ENCODE measurements at regions not wholly inside any gene's neighbourhood (a gene's known extent, or its start where the extent isn't known, plus 50 kb on each side); places are given as distances from the start of the nearest gene placed in this dataset.

DNA sequence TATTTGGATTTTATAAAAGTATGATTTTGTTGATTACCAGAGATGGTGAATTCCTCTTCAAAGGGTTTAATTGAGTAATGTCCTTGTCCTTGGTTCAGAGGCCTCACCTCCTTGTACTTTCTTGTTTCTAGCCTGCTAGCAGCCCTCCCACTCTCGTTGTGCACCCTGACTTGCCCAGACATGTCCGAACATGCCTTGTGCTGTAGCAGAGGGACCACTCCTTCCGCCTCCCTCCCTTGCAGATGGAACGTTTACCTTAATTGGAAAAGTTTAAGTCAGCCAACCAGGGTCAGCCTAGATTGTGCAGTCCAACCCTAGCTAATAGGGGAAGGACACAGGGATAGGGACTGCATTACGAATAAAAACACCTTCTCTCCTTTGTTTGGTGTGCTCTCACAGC lies 406.9 kb upstream of the NMUR2 start:
- no peaks in the 10 kb centered on the region for H3K9me3 ChIP-seq (ENCODE audit: control insufficient read depth, insufficient read depth, low read depth, low read length)
- H3K27ac ChIP-seq (ENCODE audit: extremely low read depth, low read depth, low read length) = no peak overlapping the region
- H3K36me3 ChIP-seq (ENCODE audit: control insufficient read depth in 2 of 2, insufficient read depth in 1 of 2, low read length in 2 of 2) = no peaks in the 10 kb centered on the region
- POLR2A ChIA-PET = no interaction called here
- CTCF ChIA-PET = no interaction called here
- no peak for TF ChIP-seq ZNF785 (tag by site-specific recombination; IDR thresholded peaks at IDR 0.05)
- peak; percentile 30; the same call in 1 of the 2 replicates for TF ChIP-seq ZNF133 (tag by site-specific recombination; IDR thresholded peaks at IDR 0.05)
- TF ChIP-seq ZNF791 (tag by site-specific recombination; IDR thresholded peaks at IDR 0.05) = no peak
- no peaks in the 10 kb centered on the region for H3K4me1 ChIP-seq (ENCODE audit: control insufficient read depth, insufficient read depth, low read length)
- H3K4me3 ChIP-seq (ENCODE audit: low read depth, low read length) = no peak overlapping the region

DNA sequence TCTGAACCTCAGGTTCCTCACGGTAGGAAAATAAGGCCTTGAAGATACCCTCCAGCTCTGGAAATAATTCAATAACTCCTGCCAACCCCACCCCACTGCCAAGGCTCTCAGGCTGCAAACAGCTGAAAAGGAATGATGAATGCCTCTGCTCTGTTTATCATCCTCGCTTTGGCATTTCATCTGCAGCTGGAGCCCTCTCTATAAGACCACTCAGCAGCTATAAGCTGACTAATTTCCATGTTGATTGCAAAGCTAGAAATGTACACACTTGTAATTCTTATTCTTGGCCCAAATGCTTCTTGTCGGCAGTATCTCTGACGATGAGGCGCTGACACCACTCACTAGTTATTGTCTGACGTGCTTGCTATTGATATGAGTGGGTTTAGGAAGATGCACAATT lies 408.4 kb upstream of the NMUR2 start:
- Histone ChIP-seq H3K27ac (ENCODE audit: extremely low read depth, low read depth, low read length) (no peak overlapping the region), H3K36me3 (ENCODE audit: control insufficient read depth in 2 of 2, insufficient read depth in 1 of 2, low read length in 2 of 2) (no peaks in the 10 kb centered on the region), H3K4me1 (ENCODE audit: control insufficient read depth, insufficient read depth, low read length) (no peaks in the 10 kb centered on the region), H3K4me3 (ENCODE audit: low read depth, low read length) (no peak overlapping the region), H3K9me3 (ENCODE audit: control insufficient read depth, insufficient read depth, low read depth, low read length) (no peaks in the 10 kb centered on the region)
- ChIA-PET POLR2A (no interaction called here), CTCF (no interaction called here)
- TF ChIP-seq SCRT1 (tag by site-specific recombination; IDR thresholded peaks at IDR 0.05; ENCODE audit: borderline replicate concordance) (no peak), ZBTB8A (tag by site-specific recombination; IDR thresholded peaks at IDR 0.05) (no peak), ZNF341 (tag by site-specific recombination; IDR thresholded peaks at IDR 0.05; ENCODE audit: low read depth) (no peak), REPIN1 (tag by site-specific recombination; IDR thresholded peaks at IDR 0.05; ENCODE audit: low read depth) (no peak), ZNF335 (tag by site-specific recombination; conservative IDR thresholded peaks at IDR 0.05) (no peak), ZNF157 (tag by site-specific recombination; IDR thresholded peaks at IDR 0.05) (no peak), ZNF596 (tag by site-specific recombination; IDR thresholded peaks at IDR 0.05) (no peak), YY2 (tag by site-specific recombination; IDR thresholded peaks at IDR 0.05) (no peak), ZNF174 (tag by site-specific recombination; IDR thresholded peaks at IDR 0.05) (no peak), ZNF785 (tag by site-specific recombination; IDR thresholded peaks at IDR 0.05) (no peak)
- TF ChIP-seq, protein P1, sequence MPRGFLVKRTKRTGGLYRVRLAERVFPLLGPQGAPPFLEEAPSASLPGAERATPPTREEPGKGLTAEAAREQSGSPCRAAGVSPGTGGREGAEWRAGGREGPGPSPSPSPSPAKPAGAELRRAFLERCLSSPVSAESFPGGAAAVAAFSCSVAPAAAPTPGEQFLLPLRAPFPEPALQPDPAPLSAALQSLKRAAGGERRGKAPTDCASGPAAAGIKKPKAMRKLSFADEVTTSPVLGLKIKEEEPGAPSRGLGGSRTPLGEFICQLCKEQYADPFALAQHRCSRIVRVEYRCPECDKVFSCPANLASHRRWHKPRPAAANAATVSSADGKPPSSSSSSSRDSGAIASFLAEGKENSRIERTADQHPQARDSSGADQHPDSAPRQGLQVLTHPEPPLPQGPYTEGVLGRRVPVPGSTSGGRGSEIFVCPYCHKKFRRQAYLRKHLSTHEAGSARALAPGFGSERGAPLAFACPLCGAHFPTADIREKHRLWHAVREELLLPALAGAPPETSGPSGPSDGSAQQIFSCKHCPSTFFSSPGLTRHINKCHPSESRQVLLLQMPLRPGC (tag by site-specific recombination; IDR thresholded peaks at IDR 0.05) = no peak
- TF ChIP-seq, protein P2, sequence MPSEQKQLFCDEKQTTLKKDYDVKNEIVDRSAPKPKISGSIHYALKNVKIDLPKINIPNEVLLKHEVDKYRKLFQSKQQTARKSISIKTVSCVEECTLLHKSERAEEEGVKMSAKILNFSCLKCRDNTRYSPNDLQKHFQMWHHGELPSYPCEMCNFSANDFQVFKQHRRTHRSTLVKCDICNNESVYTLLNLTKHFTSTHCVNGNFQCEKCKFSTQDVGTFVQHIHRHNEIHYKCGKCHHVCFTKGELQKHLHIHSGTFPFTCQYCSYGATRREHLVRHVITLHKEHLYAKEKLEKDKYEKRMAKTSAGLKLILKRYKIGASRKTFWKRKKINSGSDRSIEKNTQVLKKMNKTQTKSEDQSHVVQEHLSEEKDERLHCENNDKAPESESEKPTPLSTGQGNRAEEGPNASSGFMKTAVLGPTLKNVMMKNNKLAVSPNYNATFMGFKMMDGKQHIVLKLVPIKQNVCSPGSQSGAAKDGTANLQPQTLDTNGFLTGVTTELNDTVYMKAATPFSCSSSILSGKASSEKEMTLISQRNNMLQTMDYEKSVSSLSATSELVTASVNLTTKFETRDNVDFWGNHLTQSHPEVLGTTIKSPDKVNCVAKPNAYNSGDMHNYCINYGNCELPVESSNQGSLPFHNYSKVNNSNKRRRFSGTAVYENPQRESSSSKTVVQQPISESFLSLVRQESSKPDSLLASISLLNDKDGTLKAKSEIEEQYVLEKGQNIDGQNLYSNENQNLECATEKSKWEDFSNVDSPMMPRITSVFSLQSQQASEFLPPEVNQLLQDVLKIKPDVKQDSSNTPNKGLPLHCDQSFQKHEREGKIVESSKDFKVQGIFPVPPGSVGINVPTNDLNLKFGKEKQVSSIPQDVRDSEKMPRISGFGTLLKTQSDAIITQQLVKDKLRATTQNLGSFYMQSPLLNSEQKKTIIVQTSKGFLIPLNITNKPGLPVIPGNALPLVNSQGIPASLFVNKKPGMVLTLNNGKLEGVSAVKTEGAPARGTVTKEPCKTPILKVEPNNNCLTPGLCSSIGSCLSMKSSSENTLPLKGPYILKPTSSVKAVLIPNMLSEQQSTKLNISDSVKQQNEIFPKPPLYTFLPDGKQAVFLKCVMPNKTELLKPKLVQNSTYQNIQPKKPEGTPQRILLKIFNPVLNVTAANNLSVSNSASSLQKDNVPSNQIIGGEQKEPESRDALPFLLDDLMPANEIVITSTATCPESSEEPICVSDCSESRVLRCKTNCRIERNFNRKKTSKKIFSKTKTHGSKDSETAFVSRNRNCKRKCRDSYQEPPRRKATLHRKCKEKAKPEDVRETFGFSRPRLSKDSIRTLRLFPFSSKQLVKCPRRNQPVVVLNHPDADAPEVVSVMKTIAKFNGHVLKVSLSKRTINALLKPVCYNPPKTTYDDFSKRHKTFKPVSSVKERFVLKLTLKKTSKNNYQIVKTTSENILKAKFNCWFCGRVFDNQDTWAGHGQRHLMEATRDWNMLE (tag by site-specific recombination; conservative IDR thresholded peaks at IDR 0.05; ENCODE audit: low read depth) = no peak
- TF ChIP-seq, protein P3, sequence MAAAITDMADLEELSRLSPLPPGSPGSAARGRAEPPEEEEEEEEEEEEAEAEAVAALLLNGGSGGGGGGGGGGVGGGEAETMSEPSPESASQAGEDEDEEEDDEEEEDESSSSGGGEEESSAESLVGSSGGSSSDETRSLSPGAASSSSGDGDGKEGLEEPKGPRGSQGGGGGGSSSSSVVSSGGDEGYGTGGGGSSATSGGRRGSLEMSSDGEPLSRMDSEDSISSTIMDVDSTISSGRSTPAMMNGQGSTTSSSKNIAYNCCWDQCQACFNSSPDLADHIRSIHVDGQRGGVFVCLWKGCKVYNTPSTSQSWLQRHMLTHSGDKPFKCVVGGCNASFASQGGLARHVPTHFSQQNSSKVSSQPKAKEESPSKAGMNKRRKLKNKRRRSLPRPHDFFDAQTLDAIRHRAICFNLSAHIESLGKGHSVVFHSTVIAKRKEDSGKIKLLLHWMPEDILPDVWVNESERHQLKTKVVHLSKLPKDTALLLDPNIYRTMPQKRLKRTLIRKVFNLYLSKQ (tag by site-specific recombination; IDR thresholded peaks at IDR 0.05; ENCODE audit: borderline replicate concordance) = no peak
- TF ChIP-seq, protein P4, sequence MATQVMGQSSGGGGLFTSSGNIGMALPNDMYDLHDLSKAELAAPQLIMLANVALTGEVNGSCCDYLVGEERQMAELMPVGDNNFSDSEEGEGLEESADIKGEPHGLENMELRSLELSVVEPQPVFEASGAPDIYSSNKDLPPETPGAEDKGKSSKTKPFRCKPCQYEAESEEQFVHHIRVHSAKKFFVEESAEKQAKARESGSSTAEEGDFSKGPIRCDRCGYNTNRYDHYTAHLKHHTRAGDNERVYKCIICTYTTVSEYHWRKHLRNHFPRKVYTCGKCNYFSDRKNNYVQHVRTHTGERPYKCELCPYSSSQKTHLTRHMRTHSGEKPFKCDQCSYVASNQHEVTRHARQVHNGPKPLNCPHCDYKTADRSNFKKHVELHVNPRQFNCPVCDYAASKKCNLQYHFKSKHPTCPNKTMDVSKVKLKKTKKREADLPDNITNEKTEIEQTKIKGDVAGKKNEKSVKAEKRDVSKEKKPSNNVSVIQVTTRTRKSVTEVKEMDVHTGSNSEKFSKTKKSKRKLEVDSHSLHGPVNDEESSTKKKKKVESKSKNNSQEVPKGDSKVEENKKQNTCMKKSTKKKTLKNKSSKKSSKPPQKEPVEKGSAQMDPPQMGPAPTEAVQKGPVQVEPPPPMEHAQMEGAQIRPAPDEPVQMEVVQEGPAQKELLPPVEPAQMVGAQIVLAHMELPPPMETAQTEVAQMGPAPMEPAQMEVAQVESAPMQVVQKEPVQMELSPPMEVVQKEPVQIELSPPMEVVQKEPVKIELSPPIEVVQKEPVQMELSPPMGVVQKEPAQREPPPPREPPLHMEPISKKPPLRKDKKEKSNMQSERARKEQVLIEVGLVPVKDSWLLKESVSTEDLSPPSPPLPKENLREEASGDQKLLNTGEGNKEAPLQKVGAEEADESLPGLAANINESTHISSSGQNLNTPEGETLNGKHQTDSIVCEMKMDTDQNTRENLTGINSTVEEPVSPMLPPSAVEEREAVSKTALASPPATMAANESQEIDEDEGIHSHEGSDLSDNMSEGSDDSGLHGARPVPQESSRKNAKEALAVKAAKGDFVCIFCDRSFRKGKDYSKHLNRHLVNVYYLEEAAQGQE (tag by site-specific recombination; IDR thresholded peaks at IDR 0.05) = no peak
